ENCODE measurements at regions not wholly inside any gene's neighbourhood (a gene's known extent, or its start where the extent isn't known, plus 50 kb on each side); places are given as distances from the start of the nearest gene placed in this dataset.

DNA sequence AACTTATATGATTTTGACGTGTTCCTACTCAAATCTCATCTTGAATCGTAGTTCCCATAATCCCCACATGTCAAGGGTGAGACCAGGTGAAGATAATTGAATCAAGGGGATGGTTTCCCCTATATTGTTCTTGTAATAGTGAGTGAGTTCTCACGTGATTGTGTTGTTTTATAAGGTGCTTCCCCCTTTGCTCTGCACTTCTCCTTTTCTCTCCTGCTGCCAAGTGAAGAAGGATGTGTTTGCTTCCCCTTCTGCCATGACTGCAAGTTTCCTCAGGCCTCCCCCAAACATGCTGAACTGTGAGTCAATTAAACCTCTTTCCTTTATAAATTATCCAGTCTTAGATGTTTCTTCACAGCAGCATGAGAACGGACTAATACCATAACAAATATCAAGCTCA, 83.2 kb downstream of the MANEA start:
- Histone ChIP-seq H3K27me3 (replicated peaks in 1 of 2; ENCODE audit: control insufficient read depth in 2 of 2, insufficient read depth in 2 of 2, low read length in 1 of 2) (no peaks in the 10 kb centered on the region), H4K20me1 (ENCODE audit: control insufficient read depth, insufficient read depth) (no peaks in the 10 kb centered on the region), H3K9ac (ENCODE audit: control insufficient read depth, insufficient read depth, low read length) (no peak overlapping the region), H3K4me3 (no peak overlapping the region), H3K79me2 (ENCODE audit: control insufficient read depth, insufficient read depth, low read length) (no peaks in the 10 kb centered on the region), H2AFZ (ENCODE audit: control insufficient read depth, low read depth, low read length) (no peak overlapping the region), H3K4me2 (ENCODE audit: control insufficient read depth, insufficient read depth) (no peak overlapping the region), H3K9me3 (replicated peaks; ENCODE audit: control insufficient read depth, insufficient read depth, low read length) (no peaks in the 10 kb centered on the region), H3K27ac (ENCODE audit: control insufficient read depth, insufficient read depth) (no peak overlapping the region), H3K4me1 (ENCODE audit: control insufficient read depth, insufficient read depth, low read length) (no peaks in the 10 kb centered on the region), H3K36me3 (ENCODE audit: control insufficient read depth in 2 of 2, insufficient read depth in 2 of 2, low read length in 1 of 2) (no peaks in the 10 kb centered on the region)
- ChIA-PET CTCF (no interaction called here), SMC1A (ENCODE audit: uncharacterized antibody, unreplicated experiment) (no interaction called here), POLR2A (no interaction called here), RAD21 (ENCODE audit: unreplicated experiment) (interaction anchor here (1.0 kb wide), 1 partner anchor 12 kb away, joined by 3 read pairs; no protein-coding TSS in a partner anchor)
- in situ Hi-C loops (cut with MboI) = no loop called here
- ATAC-seq = no peak
- WGBS (ENCODE audit: insufficient coverage, insufficient replicate concordance, low lambda C conversion rate, missing lambda C conversion rate) = 13% methylated on average over 4 of the region's 4 CpGs
- no TSS peak for BruUV-seq (replicated peaks)
- intact Hi-C loops (cut with micrococcal nuclease; ENCODE audit: unreplicated experiment) = no loop called here
- DNase-seq (ENCODE audit: low read depth, low spot score) = no peak
- TF ChIP-seq, protein P1, sequence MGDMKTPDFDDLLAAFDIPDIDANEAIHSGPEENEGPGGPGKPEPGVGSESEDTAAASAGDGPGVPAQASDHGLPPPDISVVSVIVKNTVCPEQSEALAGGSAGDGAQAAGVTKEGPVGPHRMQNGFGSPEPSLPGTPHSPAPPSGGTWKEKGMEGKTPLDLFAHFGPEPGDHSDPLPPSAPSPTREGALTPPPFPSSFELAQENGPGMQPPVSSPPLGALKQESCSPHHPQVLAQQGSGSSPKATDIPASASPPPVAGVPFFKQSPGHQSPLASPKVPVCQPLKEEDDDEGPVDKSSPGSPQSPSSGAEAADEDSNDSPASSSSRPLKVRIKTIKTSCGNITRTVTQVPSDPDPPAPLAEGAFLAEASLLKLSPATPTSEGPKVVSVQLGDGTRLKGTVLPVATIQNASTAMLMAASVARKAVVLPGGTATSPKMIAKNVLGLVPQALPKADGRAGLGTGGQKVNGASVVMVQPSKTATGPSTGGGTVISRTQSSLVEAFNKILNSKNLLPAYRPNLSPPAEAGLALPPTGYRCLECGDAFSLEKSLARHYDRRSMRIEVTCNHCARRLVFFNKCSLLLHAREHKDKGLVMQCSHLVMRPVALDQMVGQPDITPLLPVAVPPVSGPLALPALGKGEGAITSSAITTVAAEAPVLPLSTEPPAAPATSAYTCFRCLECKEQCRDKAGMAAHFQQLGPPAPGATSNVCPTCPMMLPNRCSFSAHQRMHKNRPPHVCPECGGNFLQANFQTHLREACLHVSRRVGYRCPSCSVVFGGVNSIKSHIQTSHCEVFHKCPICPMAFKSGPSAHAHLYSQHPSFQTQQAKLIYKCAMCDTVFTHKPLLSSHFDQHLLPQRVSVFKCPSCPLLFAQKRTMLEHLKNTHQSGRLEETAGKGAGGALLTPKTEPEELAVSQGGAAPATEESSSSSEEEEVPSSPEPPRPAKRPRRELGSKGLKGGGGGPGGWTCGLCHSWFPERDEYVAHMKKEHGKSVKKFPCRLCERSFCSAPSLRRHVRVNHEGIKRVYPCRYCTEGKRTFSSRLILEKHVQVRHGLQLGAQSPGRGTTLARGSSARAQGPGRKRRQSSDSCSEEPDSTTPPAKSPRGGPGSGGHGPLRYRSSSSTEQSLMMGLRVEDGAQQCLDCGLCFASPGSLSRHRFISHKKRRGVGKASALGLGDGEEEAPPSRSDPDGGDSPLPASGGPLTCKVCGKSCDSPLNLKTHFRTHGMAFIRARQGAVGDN (IDR thresholded peaks at IDR 0.05) = no peak
- TF ChIP-seq SPI1 (IDR thresholded peaks at IDR 0.05; ENCODE audit: borderline replicate concordance, insufficient read depth, low read depth, low read length) (peak; percentile 43; the same call in 1 of the 2 replicates), BHLHE40 (IDR thresholded peaks at IDR 0.05; ENCODE audit: borderline replicate concordance in 1 of 2, low read depth in 2 of 2, low read length in 1 of 2) (peak in 1 of 2 experiments; percentile 32; a peak in 1 of 4 replicates), RBBP5 (conservative IDR thresholded peaks at IDR 0.05) (no peak), ESRRA (IDR thresholded peaks at IDR 0.05; ENCODE audit: low read length) (no peak)
- no peak for FAIRE-seq

Data from GM12878 (cell line).